ENCODE measurements at regions not wholly inside any gene's neighbourhood (a gene's known extent, or its start where the extent isn't known, plus 50 kb on each side); places are given as distances from the start of the nearest gene placed in this dataset.

DNA sequence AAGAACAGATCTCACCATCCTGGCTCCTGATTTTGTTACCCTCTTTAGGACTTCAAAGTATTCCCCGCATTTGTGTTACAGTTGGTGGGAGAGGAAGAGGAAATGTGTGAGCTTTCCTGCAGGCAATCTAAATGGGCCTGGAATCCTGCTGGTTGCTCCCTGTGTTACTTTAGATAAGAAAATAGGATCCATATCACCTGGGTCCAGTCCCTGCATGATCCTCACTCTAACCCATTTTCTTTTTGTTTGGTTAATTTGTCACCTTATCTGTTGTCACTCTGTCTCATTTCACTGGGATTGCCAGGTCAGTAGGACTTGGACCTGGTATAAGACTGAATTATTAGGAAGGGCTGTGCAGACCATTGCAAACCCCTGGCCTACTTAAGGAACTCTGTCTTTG, 175.9 kb upstream of the GJE1 start:
- TF ChIP-seq CTCF (IDR thresholded peaks at IDR 0.05) (no peak), ZFX (IDR thresholded peaks at IDR 0.05; ENCODE audit: borderline replicate concordance) (no peak)
